Neuron (in vitro differentiated cells): ENCODE measurements at regions not wholly inside any gene's neighbourhood (a gene's known extent, or its start where the extent isn't known, plus 50 kb on each side); places are given as distances from the start of the nearest gene placed in this dataset.

Experiments used
- H2AFZ ChIP-seq: one replicate; pipeline ENCODE4 v1.6.1; 2013; ENCODE audit warnings: low read depth, mild to moderate bottlenecking, inconsistent platforms, low read length, moderate library complexity
- H3K27me3 ChIP-seq: one replicate; pipeline ENCODE4 v1.6.1; 2013; ENCODE audit warnings: low read length; ENCODE audit not compliant: insufficient read depth
- H3K36me3 ChIP-seq: one replicate; pipeline ENCODE4 v1.6.1; 2013; ENCODE audit warnings: low read length; ENCODE audit not compliant: insufficient read depth
- H3K4me1 ChIP-seq: one replicate; pipeline ENCODE4 v1.6.1; 2013; ENCODE audit warnings: low read length; ENCODE audit not compliant: insufficient read depth
- H3K4me3 ChIP-seq: 2 replicates; pipeline ENCODE4 v1.5.1; 2013; ENCODE audit warnings: mild to moderate bottlenecking, low read length, moderate library complexity
- H3K9me3 ChIP-seq: one replicate; pipeline ENCODE4 v1.6.1; 2013; ENCODE audit warnings: low read length

GRCh38 chr14:25884657-25885056 is 713.2 kb downstream of the NOVA1 start:
- H3K4me1 ChIP-seq = peaks cover 6% of the 10 kb centered on the region
- no peak overlapping the region for H2AFZ ChIP-seq
- H3K27me3 ChIP-seq = no peaks in the 10 kb centered on the region
- no peaks in the 10 kb centered on the region for H3K9me3 ChIP-seq
- H3K4me3 ChIP-seq = no peak overlapping the region
- H3K36me3 ChIP-seq = no peaks in the 10 kb centered on the region

- Histone ChIP-seq H3K9me3 (no peaks in the 10 kb centered on the region), H2AFZ (no peak overlapping the region), H3K4me3 (no peak overlapping the region), H3K4me1 (peaks cover 12% of the 10 kb centered on the region), H3K36me3 (no peaks in the 10 kb centered on the region), H3K27me3 (no peaks in the 10 kb centered on the region)
Measured at GRCh38 chr14:25882899-25883298, 714.9 kb downstream of the NOVA1 start.

DNA sequence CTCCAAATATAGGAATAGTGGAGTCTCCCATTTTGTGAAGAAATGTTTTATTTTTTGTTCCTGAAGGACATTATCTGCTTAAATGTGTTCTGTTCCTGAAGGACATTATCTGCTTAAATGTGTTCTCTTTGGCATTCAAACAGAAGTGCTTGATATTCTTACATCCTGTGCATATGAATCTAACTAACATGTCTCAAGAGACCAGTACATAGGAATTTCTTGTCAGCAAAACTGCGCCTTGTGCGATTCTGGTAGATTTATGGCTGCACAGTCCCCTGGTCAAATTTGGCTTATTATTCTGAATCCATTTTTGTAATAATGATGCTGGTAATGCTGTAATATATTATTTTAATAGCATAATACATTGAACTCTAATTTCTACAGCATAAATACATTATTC is 722.4 kb downstream of the NOVA1 start:
- H3K27me3 ChIP-seq = no peaks in the 10 kb centered on the region
- H3K9me3 ChIP-seq = no peaks in the 10 kb centered on the region
- H3K4me1 ChIP-seq = peaks cover 12% of the 10 kb centered on the region
- H3K4me3 ChIP-seq = no peak overlapping the region
- H2AFZ ChIP-seq = no peak overlapping the region
- no peaks in the 10 kb centered on the region for H3K36me3 ChIP-seq

DNA sequence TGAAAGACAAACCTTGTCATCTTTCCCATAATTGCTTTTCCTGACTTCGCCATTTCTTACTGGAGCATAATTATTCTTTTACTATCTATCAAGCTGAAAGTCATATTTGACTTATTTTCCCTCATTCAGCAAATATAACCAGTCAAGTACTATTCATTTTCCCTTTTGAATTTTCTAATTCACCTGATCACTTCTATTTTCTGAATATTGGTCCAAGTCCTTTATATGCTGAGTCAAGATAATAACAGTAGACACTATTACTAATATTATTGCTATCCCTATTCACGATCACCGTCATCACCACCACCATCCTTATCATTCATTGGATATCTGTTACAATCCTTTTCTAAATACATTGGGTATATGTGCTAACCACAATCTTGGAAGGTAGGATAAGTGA is 728.0 kb downstream of the NOVA1 start:
- Histone ChIP-seq H3K4me3 (no peak overlapping the region), H3K9me3 (no peaks in the 10 kb centered on the region), H2AFZ (no peak overlapping the region), H3K4me1 (no peaks in the 10 kb centered on the region), H3K27me3 (no peaks in the 10 kb centered on the region), H3K36me3 (no peaks in the 10 kb centered on the region)

- Histone ChIP-seq H3K4me1 (no peaks in the 10 kb centered on the region), H3K36me3 (no peaks in the 10 kb centered on the region), H3K4me3 (no peak overlapping the region), H3K27me3 (no peaks in the 10 kb centered on the region), H3K9me3 (no peaks in the 10 kb centered on the region), H2AFZ (no peak overlapping the region)
Measured at GRCh38 chr14:25868521-25869314, 729.1 kb downstream of the NOVA1 start.

GRCh38 chr14:25861406-25861805 is 736.4 kb downstream of the NOVA1 start:
- Histone ChIP-seq H3K27me3 (no peaks in the 10 kb centered on the region), H3K36me3 (no peaks in the 10 kb centered on the region), H3K4me1 (peaks cover 5% of the 10 kb centered on the region), H3K9me3 (peaks cover 5% of the 10 kb centered on the region), H2AFZ (no peak overlapping the region), H3K4me3 (no peak overlapping the region)

DNA sequence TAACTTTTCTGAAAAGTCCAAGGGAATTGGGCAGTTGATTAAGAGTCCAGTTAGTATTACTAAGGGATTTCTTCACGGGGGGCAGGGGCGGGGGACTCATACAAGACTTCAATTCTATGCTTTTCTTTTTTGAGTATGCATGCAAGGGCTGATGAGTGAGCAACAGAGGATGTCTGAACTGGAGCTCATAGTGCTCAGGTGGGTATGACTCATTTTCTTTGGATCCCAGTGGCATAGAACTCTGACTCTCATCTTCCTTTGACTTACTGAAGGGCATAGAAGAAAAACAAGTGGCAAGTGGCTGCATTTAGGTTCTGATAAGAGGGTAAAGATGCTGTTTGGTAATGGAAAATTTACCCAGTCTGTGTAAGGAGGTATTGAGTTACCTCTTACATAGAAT is 749.2 kb downstream of the NOVA1 start:
- no peaks in the 10 kb centered on the region for H3K4me1 ChIP-seq
- no peaks in the 10 kb centered on the region for H3K27me3 ChIP-seq
- H3K4me3 ChIP-seq = no peak overlapping the region
- no peaks in the 10 kb centered on the region for H3K36me3 ChIP-seq
- H3K9me3 ChIP-seq = no peaks in the 10 kb centered on the region
- H2AFZ ChIP-seq = no peak overlapping the region

DNA sequence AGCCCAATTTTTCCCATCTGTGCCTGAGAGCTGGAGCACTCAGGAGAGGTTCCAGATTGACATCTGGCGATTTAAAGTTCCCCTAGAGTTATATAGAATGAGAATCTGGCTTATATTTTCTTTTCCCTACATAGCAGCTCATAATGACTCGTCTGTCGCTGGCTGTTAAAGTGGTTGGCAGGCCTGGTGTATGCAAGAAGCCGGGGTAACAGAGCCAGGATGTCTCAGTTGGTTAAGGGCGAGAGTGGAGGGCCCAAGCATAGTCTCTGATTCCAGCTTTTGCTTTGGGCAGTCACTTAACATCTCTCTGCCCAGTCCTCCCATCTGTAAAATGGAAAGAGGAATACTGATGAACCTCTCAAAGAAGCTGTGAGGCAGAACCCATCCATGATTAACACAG is 751.6 kb downstream of the NOVA1 start:
- no peaks in the 10 kb centered on the region for H3K27me3 ChIP-seq
- no peaks in the 10 kb centered on the region for H3K4me1 ChIP-seq
- H3K4me3 ChIP-seq = no peak overlapping the region
- no peaks in the 10 kb centered on the region for H3K9me3 ChIP-seq
- H2AFZ ChIP-seq = no peak overlapping the region
- no peaks in the 10 kb centered on the region for H3K36me3 ChIP-seq

DNA sequence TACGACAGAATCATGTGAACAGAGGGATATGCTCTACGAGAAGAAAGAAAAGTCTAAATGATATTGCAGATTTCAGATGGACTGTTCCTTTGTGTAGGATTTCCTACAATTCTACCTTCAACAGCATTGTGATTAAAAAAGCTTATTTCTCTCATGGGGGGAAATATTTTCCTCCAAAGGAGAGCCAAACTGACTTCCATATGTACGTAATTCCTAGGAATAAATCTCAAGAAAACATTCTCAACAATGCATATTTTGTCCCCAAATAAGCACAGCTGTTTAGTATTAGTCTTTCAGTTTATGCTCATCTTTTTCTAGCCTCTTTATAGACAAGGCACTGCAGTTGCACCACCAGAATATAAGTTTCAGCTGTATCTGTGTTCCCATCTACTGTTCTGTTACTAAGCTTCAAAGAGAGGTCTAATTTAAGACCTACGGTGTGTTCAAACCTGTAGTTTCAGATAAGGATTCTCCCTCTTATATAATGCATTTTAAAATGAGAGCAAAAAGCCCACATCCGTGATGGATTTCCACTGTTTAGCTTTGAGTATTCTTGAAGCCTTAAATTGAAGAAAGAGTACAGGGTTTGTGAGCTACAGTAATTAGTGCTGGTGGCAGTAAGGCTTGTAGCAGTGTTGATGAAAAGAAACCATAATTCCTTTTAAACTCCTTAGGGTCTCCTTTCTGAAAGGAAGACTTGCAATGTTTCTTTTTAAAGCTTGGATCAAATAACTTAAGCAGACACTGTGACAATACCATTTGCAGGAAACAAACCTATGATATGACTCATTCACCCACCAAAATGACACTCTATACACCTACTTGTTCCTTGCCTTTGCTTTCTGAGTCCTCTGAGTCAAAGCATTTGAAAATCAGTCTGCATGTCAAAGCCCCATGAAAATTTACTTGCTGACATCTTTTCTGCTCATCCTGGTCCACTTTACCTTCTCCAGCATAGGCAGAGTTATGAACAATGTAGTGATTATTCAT is 754.1 kb downstream of the NOVA1 start:
- Histone ChIP-seq H2AFZ (no peak overlapping the region), H3K36me3 (no peaks in the 10 kb centered on the region), H3K9me3 (no peaks in the 10 kb centered on the region), H3K27me3 (no peaks in the 10 kb centered on the region), H3K4me3 (no peak overlapping the region), H3K4me1 (no peaks in the 10 kb centered on the region)

- Histone ChIP-seq H3K4me3 (no peak overlapping the region), H3K4me1 (no peaks in the 10 kb centered on the region)
Measured at GRCh38 chr14:25841226-25841625, 756.6 kb downstream of the NOVA1 start.

DNA sequence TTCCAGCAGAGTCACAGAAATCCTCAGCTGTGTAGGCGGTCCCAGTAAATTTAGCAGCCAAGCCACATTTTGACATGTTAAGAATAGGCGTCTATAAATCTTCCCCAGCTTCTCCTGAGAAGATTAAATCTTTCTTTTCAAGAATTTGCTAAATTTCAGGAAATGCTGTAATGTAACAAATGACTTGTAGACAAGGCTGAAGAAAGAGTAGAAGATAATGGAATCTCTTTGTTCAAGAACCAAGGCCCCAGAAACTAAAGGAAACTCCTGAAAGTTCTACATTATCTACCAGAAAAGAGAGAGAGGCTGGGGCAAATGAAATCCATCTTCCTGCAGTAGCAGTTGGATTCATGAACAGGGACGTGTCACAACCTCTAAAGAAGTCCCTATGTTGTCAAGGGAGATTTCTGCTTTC is 760.3 kb downstream of the NOVA1 start:
- Histone ChIP-seq H3K36me3 (peaks cover 15% of the 10 kb centered on the region), H3K4me3 (no peak overlapping the region), H2AFZ (no peak overlapping the region), H3K9me3 (no peaks in the 10 kb centered on the region), H3K4me1 (peaks cover 3% of the 10 kb centered on the region), H3K27me3 (no peaks in the 10 kb centered on the region)

More at GRCh38 chr14:25841226-25841625, 756.6 kb downstream of the NOVA1 start:
- Histone ChIP-seq H3K36me3 (peaks cover 3% of the 10 kb centered on the region), H3K27me3 (no peaks in the 10 kb centered on the region), H2AFZ (no peak overlapping the region), H3K9me3 (no peaks in the 10 kb centered on the region)

GRCh38 chr14:25836636-25837035 is 761.2 kb downstream of the NOVA1 start:
- peaks cover 3% of the 10 kb centered on the region for H3K4me1 ChIP-seq
- no peak overlapping the region for H2AFZ ChIP-seq
- H3K9me3 ChIP-seq = no peaks in the 10 kb centered on the region
- H3K27me3 ChIP-seq = no peaks in the 10 kb centered on the region
- peaks cover 15% of the 10 kb centered on the region for H3K36me3 ChIP-seq
- no peak overlapping the region for H3K4me3 ChIP-seq
